HEK293T (cell line): ENCODE measurements at regions not wholly inside any gene's neighbourhood (a gene's known extent, or its start where the extent isn't known, plus 50 kb on each side); places are given as distances from the start of the nearest gene placed in this dataset.

Experiments used
- BHLHE40 ChIP-seq: fragments of 450-650 bp; IDR thresholded peaks from 2 replicates; pipeline ENCODE4 v1.6.1; 2016; ENCODE audit warnings: mild to moderate bottlenecking, moderate library complexity, borderline replicate concordance
- CTBP1 ChIP-seq: fragments of 450-650 bp; IDR thresholded peaks from 2 replicates; pipeline ENCODE4 v1.6.1; 2016; ENCODE audit warnings: borderline replicate concordance
- ELF4 ChIP-seq: fragments of 450-650 bp; IDR thresholded peaks from 2 replicates; pipeline ENCODE4 v1.6.1; 2017; ENCODE audit warnings: antibody characterized with exemption
- FOXK2 ChIP-seq: fragments of 450-650 bp; IDR thresholded peaks from 2 replicates; pipeline ENCODE4 v1.6.1; 2016; ENCODE audit warnings: mild to moderate bottlenecking
- FOXM1 ChIP-seq: fragments of 450-650 bp; IDR thresholded peaks from 2 replicates; pipeline ENCODE4 v1.6.1; 2017; ENCODE audit warnings: mild to moderate bottlenecking, borderline replicate concordance
- L3MBTL2 ChIP-seq: fragments of 450-650 bp; conservative IDR thresholded peaks from 2 replicates; pipeline ENCODE4 v1.6.1; 2016; ENCODE audit warnings: mild to moderate bottlenecking
- PKNOX1 ChIP-seq: fragments of 450-650 bp; IDR thresholded peaks from 2 replicates; pipeline ENCODE4 v1.6.1; 2016
- SP1 ChIP-seq: fragments of 450-650 bp; IDR thresholded peaks from 2 replicates; pipeline ENCODE4 v1.6.1; 2017
- SUZ12 ChIP-seq: fragments of 450-650 bp; IDR thresholded peaks from 2 replicates; pipeline ENCODE4 v1.6.1; 2016; ENCODE audit warnings: mild to moderate bottlenecking

GRCh38 chr4:149141391-149141790, 674.3 kb downstream of the IQCM start:
- TF ChIP-seq SP1 (no peak), BHLHE40 (no peak), PKNOX1 (no peak), CTBP1 (no peak), L3MBTL2 (no peak), FOXK2 (no peak), ELF4 (no peak), SUZ12 (no peak), FOXM1 (no peak)
